ENCODE measurements at regions not wholly inside any gene's neighbourhood (a gene's known extent, or its start where the extent isn't known, plus 50 kb on each side); places are given as distances from the start of the nearest gene placed in this dataset.

GRCh38 chr14:51576879-51577278 is 74.8 kb upstream of the FRMD6 start:
- no peak for DNase-seq
- CTCF ChIA-PET = interaction anchor here (1.3 kb wide), 1 partner anchor 9 kb away, joined by 3 read pairs; no protein-coding TSS in a partner anchor
- H3K27ac ChIP-seq (ENCODE audit: low read depth in 2 of 2, low read length in 1 of 2) = no peak overlapping the region

More at GRCh38 chr14:51576879-51577278, 74.8 kb upstream of the FRMD6 start:
- TF ChIP-seq FOXJ3 (CRISPR knock-in tag; IDR thresholded peaks at IDR 0.05) (no peak), TCF12 (IDR thresholded peaks at IDR 0.05) (no peak), CHD2 (IDR thresholded peaks at IDR 0.05; ENCODE audit: low read length, partially characterized antibody) (no peak), USF1 (IDR thresholded peaks at IDR 0.05; ENCODE audit: borderline replicate concordance, low read depth) (no peak), RCOR1 (IDR thresholded peaks at IDR 0.05; ENCODE audit: low read length) (no peak), ZBTB33 (IDR thresholded peaks at IDR 0.05; ENCODE audit: borderline replicate concordance, low read depth) (no peak), RXRA (IDR thresholded peaks at IDR 0.05; ENCODE audit: borderline replicate concordance, low read depth) (no peak), JUND (IDR thresholded peaks at IDR 0.05) (no peak), IRF3 (IDR thresholded peaks at IDR 0.05; ENCODE audit: low read depth, low read length) (no peak), PBX3 (IDR thresholded peaks at IDR 0.05) (no peak), YY1 (IDR thresholded peaks at IDR 0.05; ENCODE audit: low read depth) (no peak), CTCF (IDR thresholded peaks at IDR 0.05) (no peak), FOXM1 (IDR thresholded peaks at IDR 0.05; ENCODE audit: low read depth) (no peak), TEAD4 (IDR thresholded peaks at IDR 0.05; ENCODE audit: borderline replicate concordance, insufficient read depth) (no peak)
- H3K27me3 ChIP-seq (ENCODE audit: insufficient read depth) = no peaks in the 10 kb centered on the region
- WGBS (ENCODE audit: low lambda C conversion rate) = 88% methylated on average over 1 of the region's 1 CpG
- no peaks in the 10 kb centered on the region for H3K9me2 ChIP-seq
- H3K4me1 ChIP-seq (ENCODE audit: control insufficient read depth in 1 of 2, insufficient read depth in 2 of 2, low read depth in 1 of 2, low read length in 1 of 2) = peaks cover 0 to 7% of the 10 kb centered on the region in 2 experiments; a peak in 3 of 4 replicates
- no peak overlapping the region for H2AFZ ChIP-seq (ENCODE audit: low read depth)
- no peaks in the 10 kb centered on the region for H3K79me2 ChIP-seq (ENCODE audit: insufficient read depth)
- H3K9ac ChIP-seq = no peak overlapping the region
- H3F3A ChIP-seq (replicated peaks; ENCODE audit: insufficient read depth) = peaks cover 18% of the 10 kb centered on the region
- H3K36me3 ChIP-seq (replicated peaks in 1 of 2; ENCODE audit: control insufficient read depth in 1 of 2, insufficient read depth in 2 of 2, low read length in 1 of 2) = peaks cover 0 to 3% of the 10 kb centered on the region in 2 experiments
- POLR2A ChIA-PET = no interaction called here
- H3K4me2 ChIP-seq = no peak overlapping the region
- H3K4me3 ChIP-seq (ENCODE audit: low read depth in 2 of 2, low read length in 1 of 2) = no peak overlapping the region
- no peaks in the 10 kb centered on the region for H4K20me1 ChIP-seq (ENCODE audit: insufficient read depth)
- no peaks in the 10 kb centered on the region for H3K9me3 ChIP-seq

Data from SK-N-SH (cell line).